HUES48 (cell line): ENCODE measurements at regions not wholly inside any gene's neighbourhood (a gene's known extent, or its start where the extent isn't known, plus 50 kb on each side); places are given as distances from the start of the nearest gene placed in this dataset.

ENCODE experiments used
- H3K27ac ChIP-seq: one replicate; pipeline ENCODE4 v1.7.0; 2013; ENCODE audit warnings: low read depth, low read length, inconsistent platforms
- H3K27me3 ChIP-seq: 2 replicates; pipeline ENCODE4 v1.6.1; 2013; ENCODE audit warnings: mild to moderate bottlenecking, low read length; ENCODE audit not compliant: control insufficient read depth, insufficient read depth
- H3K36me3 ChIP-seq: 2 replicates; pipeline ENCODE4 v1.6.1; 2013; ENCODE audit warnings: low read length; ENCODE audit not compliant: control insufficient read depth, insufficient read depth
- H3K4me1 ChIP-seq: 2 replicates; pipeline ENCODE4 v1.6.1; 2013; ENCODE audit warnings: mild to moderate bottlenecking, low read length; ENCODE audit not compliant: control insufficient read depth, insufficient read depth
- H3K4me3 ChIP-seq: 2 replicates; pipeline ENCODE4 v1.5.1; 2013; ENCODE audit warnings: mild to moderate bottlenecking, low read depth, low read length
- H3K9ac ChIP-seq: 2 replicates; pipeline ENCODE4 v1.6.1; 2013; ENCODE audit warnings: mild to moderate bottlenecking, low read depth, low read length, moderate library complexity
- H3K9me3 ChIP-seq: 2 replicates; pipeline ENCODE4 v1.6.1; 2013; ENCODE audit warnings: low read length; ENCODE audit not compliant: control insufficient read depth, insufficient read depth

- Histone ChIP-seq H3K9me3 (peaks cover 14% of the 10 kb centered on the region; the same call in 1 of the 2 replicates), H3K4me3 (no peak overlapping the region), H3K4me1 (no peaks in the 10 kb centered on the region), H3K27ac (no peak overlapping the region), H3K9ac (no peak overlapping the region), H3K36me3 (no peaks in the 10 kb centered on the region), H3K27me3 (no peaks in the 10 kb centered on the region)
Measured at GRCh38 chr2:125479143-125479636, 1176.8 kb upstream of the GYPC start.

GRCh38 chr2:125490308-125490707 is 1165.7 kb upstream of the GYPC start:
- no peaks in the 10 kb centered on the region for H3K4me1 ChIP-seq
- no peaks in the 10 kb centered on the region for H3K27me3 ChIP-seq
- no peak overlapping the region for H3K9ac ChIP-seq
- no peaks in the 10 kb centered on the region for H3K36me3 ChIP-seq
- no peak overlapping the region for H3K27ac ChIP-seq
- no peak overlapping the region for H3K4me3 ChIP-seq
- peaks cover 3% of the 10 kb centered on the region; the same call in 1 of the 2 replicates for H3K9me3 ChIP-seq

GRCh38 chr2:125491663-125492062 is 1164.3 kb upstream of the GYPC start:
- Histone ChIP-seq H3K4me1 (no peaks in the 10 kb centered on the region), H3K36me3 (no peaks in the 10 kb centered on the region), H3K9ac (no peak overlapping the region), H3K9me3 (peaks cover 3% of the 10 kb centered on the region; the same call in 1 of the 2 replicates), H3K27me3 (no peaks in the 10 kb centered on the region), H3K4me3 (no peak overlapping the region), H3K27ac (no peak overlapping the region)

- no peak overlapping the region for H3K27ac ChIP-seq
- H3K9ac ChIP-seq = no peak overlapping the region
- peaks cover 7% of the 10 kb centered on the region for H3K27me3 ChIP-seq
- no peak overlapping the region for H3K4me3 ChIP-seq
- no peaks in the 10 kb centered on the region for H3K36me3 ChIP-seq
- peaks cover 23% of the 10 kb centered on the region; the same call in 1 of the 2 replicates for H3K4me1 ChIP-seq
- 0 out of 2 replicates have a peak, but pooled peaks cover 6% of the 10 kb centered on the region for H3K9me3 ChIP-seq
Measured at GRCh38 chr2:125512313-125512712, 1143.6 kb upstream of the GYPC start.

- no peak overlapping the region for H3K27ac ChIP-seq
- 0 out of 2 replicates have a peak, but pooled peaks cover 6% of the 10 kb centered on the region for H3K9me3 ChIP-seq
- peaks cover 5% of the 10 kb centered on the region; the same call in 1 of the 2 replicates for H3K27me3 ChIP-seq
- H3K4me3 ChIP-seq = no peak overlapping the region
- H3K9ac ChIP-seq = no peak overlapping the region
- H3K4me1 ChIP-seq = peaks cover 10% of the 10 kb centered on the region; the same call in 1 of the 2 replicates
- no peaks in the 10 kb centered on the region for H3K36me3 ChIP-seq
Measured at GRCh38 chr2:125516496-125517109, 1139.4 kb upstream of the GYPC start.

- Histone ChIP-seq H3K4me3 (no peak overlapping the region), H3K4me1 (peaks cover 14% of the 10 kb centered on the region), H3K9ac (no peak overlapping the region), H3K27me3 (no peaks in the 10 kb centered on the region), H3K9me3 (no peaks in the 10 kb centered on the region), H3K27ac (no peak overlapping the region), H3K36me3 (no peaks in the 10 kb centered on the region)
Measured at GRCh38 chr2:125526093-125526492, 1129.9 kb upstream of the GYPC start.

- no peaks in the 10 kb centered on the region for H3K9me3 ChIP-seq
- no peak overlapping the region for H3K4me3 ChIP-seq
- H3K27me3 ChIP-seq = no peaks in the 10 kb centered on the region
- no peaks in the 10 kb centered on the region for H3K36me3 ChIP-seq
- H3K27ac ChIP-seq = no peak overlapping the region
- H3K9ac ChIP-seq = no peak overlapping the region
- no peaks in the 10 kb centered on the region for H3K4me1 ChIP-seq
Measured at GRCh38 chr2:125535089-125535488, 1120.9 kb upstream of the GYPC start.

- H3K9me3 ChIP-seq = no peaks in the 10 kb centered on the region
- no peaks in the 10 kb centered on the region for H3K36me3 ChIP-seq
- H3K27ac ChIP-seq = no peak overlapping the region
- no peak overlapping the region for H3K4me3 ChIP-seq
- no peaks in the 10 kb centered on the region for H3K4me1 ChIP-seq
- no peak overlapping the region for H3K9ac ChIP-seq
- no peaks in the 10 kb centered on the region for H3K27me3 ChIP-seq
Measured at GRCh38 chr2:125543968-125544514, 1111.9 kb upstream of the GYPC start.

- Histone ChIP-seq H3K9me3 (no peaks in the 10 kb centered on the region), H3K27me3 (no peaks in the 10 kb centered on the region), H3K4me3 (no peak overlapping the region), H3K27ac (no peak overlapping the region), H3K36me3 (no peaks in the 10 kb centered on the region), H3K4me1 (no peaks in the 10 kb centered on the region), H3K9ac (no peak overlapping the region)
Measured at GRCh38 chr2:125553768-125554167, 1102.2 kb upstream of the GYPC start.

- Histone ChIP-seq H3K27ac (no peak overlapping the region), H3K36me3 (no peaks in the 10 kb centered on the region), H3K9me3 (no peaks in the 10 kb centered on the region), H3K27me3 (no peaks in the 10 kb centered on the region), H3K4me1 (no peaks in the 10 kb centered on the region), H3K4me3 (no peak overlapping the region), H3K9ac (no peak overlapping the region)
Measured at GRCh38 chr2:125554956-125555355, 1101.0 kb upstream of the GYPC start.

GRCh38 chr2:125559186-125559585 is 1096.8 kb upstream of the GYPC start:
- Histone ChIP-seq H3K9ac (no peak overlapping the region), H3K27ac (no peak overlapping the region), H3K4me1 (no peaks in the 10 kb centered on the region), H3K27me3 (no peaks in the 10 kb centered on the region), H3K36me3 (no peaks in the 10 kb centered on the region), H3K4me3 (no peak overlapping the region), H3K9me3 (no peaks in the 10 kb centered on the region)
